GM23338 (cell line): ENCODE measurements at regions not wholly inside any gene's neighbourhood (a gene's known extent, or its start where the extent isn't known, plus 50 kb on each side); places are given as distances from the start of the nearest gene placed in this dataset.

Source experiments
- EZH2 ChIP-seq: fragments of 200-600 bp; sonication (generic); IDR thresholded peaks from one replicate; pipeline ENCODE4 v1.8.0; 2017; ENCODE audit warnings: antibody characterized with exemption, mild to moderate bottlenecking, low read depth; ENCODE audit not compliant: unreplicated experiment
- REST ChIP-seq: IDR thresholded peaks from one replicate; pipeline ENCODE4 v1.6.1; 2018; ENCODE audit warnings: antibody characterized with exemption; ENCODE audit not compliant: unreplicated experiment
- TF ChIP-seq, protein P1 (sequence below), 2 experiments: fragments of 200-600 bp in 1 of 2; sonication (generic) in 1 of 2; conservative IDR thresholded peaks; 2 replicates each; pipeline versions ENCODE4 v1.5.1 to v1.6.1; 2016 to 2017; ENCODE audit warnings: antibody characterized with exemption in 2 of 2, low read depth in 2 of 2, mild to moderate bottlenecking in 2 of 2, moderate library complexity in 1 of 2

- TF ChIP-seq, protein P1, sequence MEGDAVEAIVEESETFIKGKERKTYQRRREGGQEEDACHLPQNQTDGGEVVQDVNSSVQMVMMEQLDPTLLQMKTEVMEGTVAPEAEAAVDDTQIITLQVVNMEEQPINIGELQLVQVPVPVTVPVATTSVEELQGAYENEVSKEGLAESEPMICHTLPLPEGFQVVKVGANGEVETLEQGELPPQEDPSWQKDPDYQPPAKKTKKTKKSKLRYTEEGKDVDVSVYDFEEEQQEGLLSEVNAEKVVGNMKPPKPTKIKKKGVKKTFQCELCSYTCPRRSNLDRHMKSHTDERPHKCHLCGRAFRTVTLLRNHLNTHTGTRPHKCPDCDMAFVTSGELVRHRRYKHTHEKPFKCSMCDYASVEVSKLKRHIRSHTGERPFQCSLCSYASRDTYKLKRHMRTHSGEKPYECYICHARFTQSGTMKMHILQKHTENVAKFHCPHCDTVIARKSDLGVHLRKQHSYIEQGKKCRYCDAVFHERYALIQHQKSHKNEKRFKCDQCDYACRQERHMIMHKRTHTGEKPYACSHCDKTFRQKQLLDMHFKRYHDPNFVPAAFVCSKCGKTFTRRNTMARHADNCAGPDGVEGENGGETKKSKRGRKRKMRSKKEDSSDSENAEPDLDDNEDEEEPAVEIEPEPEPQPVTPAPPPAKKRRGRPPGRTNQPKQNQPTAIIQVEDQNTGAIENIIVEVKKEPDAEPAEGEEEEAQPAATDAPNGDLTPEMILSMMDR (conservative IDR thresholded peaks at IDR 0.05; ENCODE audit: low read depth in 2 of 2): no peak
- no peak for TF ChIP-seq REST
- TF ChIP-seq EZH2: no peak
Observed at GRCh38 chr13:68897331-68897928, 1210.2 kb upstream of the ATXN8OS start.
